ENCODE measurements at regions not wholly inside any gene's neighbourhood (a gene's known extent, or its start where the extent isn't known, plus 50 kb on each side); places are given as distances from the start of the nearest gene placed in this dataset.
"Not testable (repeated sequence)": the region's sequence is repeated elsewhere in the genome, so short reads cannot be mapped to it uniquely, and the experiment has no call there.

DNA sequence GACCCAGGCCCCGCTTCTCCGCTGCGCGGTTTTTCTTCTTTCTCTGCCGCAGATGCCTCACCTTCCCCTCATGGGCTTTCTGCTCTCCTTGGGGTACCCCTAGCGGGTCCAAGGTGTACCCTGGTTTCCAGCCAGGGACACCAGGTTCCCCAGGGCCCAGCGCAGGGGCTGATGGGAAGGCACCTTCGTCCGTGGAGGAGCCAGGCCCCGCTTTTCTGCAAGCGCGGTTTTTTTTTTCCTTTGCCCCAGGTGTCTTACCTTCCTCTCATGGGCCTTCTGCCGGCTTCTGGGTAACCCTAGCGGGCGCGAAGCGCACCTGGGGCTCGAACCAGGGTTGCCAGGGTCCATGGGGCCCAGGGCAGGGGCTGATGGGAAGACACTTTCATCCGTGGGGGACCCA, 165.9 kb upstream of the ZNG1F start:
- TF ChIP-seq, protein P1, sequence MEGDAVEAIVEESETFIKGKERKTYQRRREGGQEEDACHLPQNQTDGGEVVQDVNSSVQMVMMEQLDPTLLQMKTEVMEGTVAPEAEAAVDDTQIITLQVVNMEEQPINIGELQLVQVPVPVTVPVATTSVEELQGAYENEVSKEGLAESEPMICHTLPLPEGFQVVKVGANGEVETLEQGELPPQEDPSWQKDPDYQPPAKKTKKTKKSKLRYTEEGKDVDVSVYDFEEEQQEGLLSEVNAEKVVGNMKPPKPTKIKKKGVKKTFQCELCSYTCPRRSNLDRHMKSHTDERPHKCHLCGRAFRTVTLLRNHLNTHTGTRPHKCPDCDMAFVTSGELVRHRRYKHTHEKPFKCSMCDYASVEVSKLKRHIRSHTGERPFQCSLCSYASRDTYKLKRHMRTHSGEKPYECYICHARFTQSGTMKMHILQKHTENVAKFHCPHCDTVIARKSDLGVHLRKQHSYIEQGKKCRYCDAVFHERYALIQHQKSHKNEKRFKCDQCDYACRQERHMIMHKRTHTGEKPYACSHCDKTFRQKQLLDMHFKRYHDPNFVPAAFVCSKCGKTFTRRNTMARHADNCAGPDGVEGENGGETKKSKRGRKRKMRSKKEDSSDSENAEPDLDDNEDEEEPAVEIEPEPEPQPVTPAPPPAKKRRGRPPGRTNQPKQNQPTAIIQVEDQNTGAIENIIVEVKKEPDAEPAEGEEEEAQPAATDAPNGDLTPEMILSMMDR (IDR thresholded peaks at IDR 0.05; ENCODE audit: extremely low read depth in 1 of 2, insufficient read depth in 1 of 2, low read depth in 1 of 2, low read length in 2 of 2) = not testable (repeated sequence)
- not testable (repeated sequence) for TF ChIP-seq POLR2AphosphoS5 (IDR thresholded peaks at IDR 0.05; ENCODE audit: insufficient read depth, low read depth, low read length); POLR2A (IDR thresholded peaks at IDR 0.05; ENCODE audit: low read depth, low read length); MYC (IDR thresholded peaks at IDR 0.05; ENCODE audit: low read depth, low read length); EZH2 (IDR thresholded peaks at IDR 0.05; ENCODE audit: borderline replicate concordance, low read depth, low read length, severe bottlenecking)
